GM10266 (cell line): ENCODE measurements at regions not wholly inside any gene's neighbourhood (a gene's known extent, or its start where the extent isn't known, plus 50 kb on each side); places are given as distances from the start of the nearest gene placed in this dataset.

Experiments
- DNase-seq: peaks from one replicate; pipeline ENCODE4 v3.0.0; 2012; ENCODE audit errors: extremely low spot score
- CTCF ChIP-seq: IDR thresholded peaks from 2 replicates; pipeline ENCODE4 v1.5.1; 2012; ENCODE audit warnings: mild to moderate bottlenecking, low read depth; ENCODE audit not compliant: control insufficient read depth, insufficient read depth; ENCODE audit errors: missing control alignments

- no peak for DNase-seq
- no peak for TF ChIP-seq CTCF
Measured at GRCh38 chr4:54967289-54967688, 158.1 kb downstream of the KDR start.

- DNase-seq, result no peak
- TF ChIP-seq CTCF, result peak; percentile 45
Measured at GRCh38 chr4:54961357-54961975, 163.9 kb downstream of the KDR start.

GRCh38 chr4:54959651-54960116 is 165.7 kb downstream of the KDR start:
- TF ChIP-seq CTCF, result no peak
- DNase-seq, result no peak

- no peak for TF ChIP-seq CTCF
- DNase-seq, result no peak
Measured at GRCh38 chr4:54959131-54959530, 166.3 kb downstream of the KDR start.

GRCh38 chr4:54958236-54958635 is 167.2 kb downstream of the KDR start:
- no peak for TF ChIP-seq CTCF
- no peak for DNase-seq

- no peak for TF ChIP-seq CTCF
- DNase-seq, result no peak
Measured at GRCh38 chr4:54954656-54955388, 170.6 kb downstream of the KDR start.

GRCh38 chr4:54946741-54947140 is 178.7 kb downstream of the KDR start:
- TF ChIP-seq CTCF, result no peak
- DNase-seq, result no peak
